Astrocyte (in vitro differentiated cells and primary cell): ENCODE measurements at regions not wholly inside any gene's neighbourhood (a gene's known extent, or its start where the extent isn't known, plus 50 kb on each side); places are given as distances from the start of the nearest gene placed in this dataset.

Experiments used
- CTCF ChIP-seq: IDR thresholded peaks from 2 replicates; pipeline ENCODE4 v1.5.1; 2011; ENCODE audit warnings: low read depth, mild to moderate bottlenecking, inconsistent platforms, low read length, moderate library complexity; ENCODE audit not compliant: insufficient read depth
- EZH2 ChIP-seq: IDR thresholded peaks from 2 replicates; pipeline ENCODE4 v1.6.1; 2012; ENCODE audit warnings: mild to moderate bottlenecking, low read length, inconsistent platforms; ENCODE audit not compliant: insufficient read depth

- TF ChIP-seq CTCF (no peak), EZH2 (no peak)
Measured at GRCh38 chr15:66843581-66843980, 141.5 kb downstream of the SMAD6 start.
